Amygdala (tissue), 56 donors: ENCODE measurements at regions not wholly inside any gene's neighbourhood (a gene's known extent, or its start where the extent isn't known, plus 50 kb on each side); places are given as distances from the start of the nearest gene placed in this dataset.
"Not testable (repeated sequence)": the region's sequence is repeated elsewhere in the genome, so short reads cannot be mapped to it uniquely, and the experiment has no call there.

ENCODE experiments used
- DNase-seq, 56 donors: peaks; one replicate each; lab custom pipeline; 2025; lab: John Stamatoyannopoulos, UW

DNA sequence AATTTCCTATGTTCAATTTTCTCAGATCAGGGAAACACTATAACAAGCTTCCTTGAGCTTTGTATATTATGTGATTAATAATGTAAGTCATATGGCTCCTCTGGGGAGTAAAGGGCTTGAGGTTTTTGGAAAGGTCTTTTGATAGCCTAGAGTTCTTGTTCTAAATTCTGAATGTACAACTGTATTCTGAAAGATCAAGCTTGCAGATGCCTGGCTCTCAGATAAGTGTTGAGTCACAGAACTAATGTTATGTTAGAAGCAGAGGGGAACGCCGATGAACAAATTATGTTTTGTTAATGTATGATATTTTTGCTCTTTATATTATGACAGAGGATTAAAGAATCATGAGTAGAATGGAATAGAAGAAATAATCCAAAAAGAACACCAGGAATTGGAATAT lies 170.1 kb downstream of the RPRM start:
- no peak for DNase-seq

DNA sequence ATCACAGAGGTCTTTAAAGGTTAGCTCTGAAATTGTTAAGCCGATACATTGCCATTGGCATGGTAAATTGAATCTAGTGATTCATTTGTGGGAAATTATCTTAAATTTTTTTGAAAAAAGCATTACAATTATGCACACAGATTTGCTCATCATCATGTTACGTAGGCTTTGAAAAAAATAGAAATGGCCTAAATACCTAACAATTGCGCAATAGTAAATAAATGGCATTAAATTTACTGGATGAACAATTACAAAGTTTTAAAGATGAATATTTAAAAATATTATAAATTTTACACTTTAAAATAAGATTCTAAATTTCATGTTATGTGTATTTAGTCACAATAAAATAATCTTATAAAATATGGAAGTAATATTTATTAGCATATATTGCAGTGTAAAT lies 171.3 kb downstream of the RPRM start:
- no peak for DNase-seq

DNA sequence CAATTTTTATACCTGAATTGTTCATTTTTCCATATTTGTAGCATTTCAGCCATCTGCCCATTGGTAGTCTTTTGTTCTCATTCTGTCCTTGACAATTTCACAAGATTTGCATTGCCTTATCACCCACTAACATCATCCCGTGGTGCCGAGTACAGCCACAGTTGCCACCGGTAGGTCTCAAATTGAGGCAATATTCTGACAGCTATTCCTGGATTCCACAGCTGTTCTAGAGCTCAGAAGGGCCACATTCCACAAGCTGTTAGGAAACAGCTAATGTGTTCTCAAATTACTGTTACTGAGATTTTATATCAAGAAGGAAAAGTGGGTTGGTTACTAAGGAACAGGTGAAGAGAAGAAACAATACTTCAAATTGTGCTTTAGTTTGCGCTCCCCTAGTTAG lies 178.8 kb downstream of the RPRM start:
- DNase-seq = no peak

DNA sequence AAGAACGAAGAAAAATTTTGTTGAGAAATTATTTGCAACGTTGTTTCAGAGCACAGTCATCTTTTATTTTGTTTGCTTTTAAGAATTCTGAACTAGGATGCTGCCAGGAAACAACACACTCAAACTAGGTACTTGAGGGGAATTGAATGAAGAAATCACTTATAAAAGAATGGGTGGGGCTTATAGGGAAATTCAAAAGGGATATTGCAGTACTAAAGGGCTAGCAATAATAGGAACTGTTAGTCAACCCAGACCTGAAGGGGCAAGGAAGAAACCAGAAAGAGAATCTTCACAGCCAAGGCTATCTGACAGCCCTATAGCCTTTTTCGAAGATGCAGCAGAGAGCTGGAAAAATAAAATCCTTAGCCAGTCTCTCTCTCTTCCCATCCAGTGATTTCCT lies 179.3 kb downstream of the RPRM start:
- DNase-seq = no peak

DNA sequence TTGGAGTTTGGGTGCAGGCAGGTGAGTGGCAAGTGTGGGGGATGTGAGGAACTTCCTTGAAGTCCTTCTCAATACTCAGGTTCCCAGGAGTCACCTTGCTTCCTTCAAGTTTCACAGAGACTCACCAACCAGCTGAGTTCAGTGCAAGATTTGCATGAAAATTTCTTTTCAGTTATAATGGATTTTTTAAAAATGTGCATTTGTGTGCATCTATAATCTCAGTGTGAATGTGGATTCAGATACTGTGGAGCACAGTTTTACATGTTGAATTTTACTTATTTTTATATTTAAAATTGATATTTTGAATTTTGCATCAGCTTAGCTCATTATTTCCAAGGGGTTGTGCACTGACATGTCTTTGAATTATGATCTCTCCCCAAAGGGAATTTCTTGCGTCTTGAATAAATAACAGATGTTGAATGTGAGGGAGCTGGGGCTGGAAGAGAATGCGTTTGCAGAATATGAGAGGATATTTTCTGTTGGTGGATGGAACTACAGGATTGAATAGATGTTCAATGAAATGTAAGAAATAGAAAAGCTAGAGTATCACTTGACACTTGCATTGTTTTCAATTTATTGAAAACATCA lies 184.3 kb downstream of the RPRM start:
- DNase-seq = no peak

DNA sequence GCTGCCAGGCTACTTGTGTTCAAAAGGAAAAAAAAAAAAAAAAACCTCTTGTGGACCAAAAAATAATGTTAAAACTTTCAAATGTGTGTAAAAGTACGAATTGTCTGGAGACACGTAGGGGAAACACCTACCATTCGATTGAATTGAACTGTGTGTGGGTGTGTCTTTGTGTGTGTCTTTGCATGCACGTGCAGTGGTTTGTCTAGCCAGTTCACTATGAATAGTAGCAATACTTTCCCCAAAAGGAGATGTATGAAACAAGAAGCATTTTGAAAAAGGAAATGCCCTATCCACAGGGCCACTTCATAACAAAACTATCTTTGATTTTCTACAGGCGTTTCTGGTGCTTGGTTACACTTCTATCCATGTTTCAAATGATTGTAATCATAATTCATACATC lies 186.8 kb downstream of the RPRM start:
- no peak for DNase-seq

DNA sequence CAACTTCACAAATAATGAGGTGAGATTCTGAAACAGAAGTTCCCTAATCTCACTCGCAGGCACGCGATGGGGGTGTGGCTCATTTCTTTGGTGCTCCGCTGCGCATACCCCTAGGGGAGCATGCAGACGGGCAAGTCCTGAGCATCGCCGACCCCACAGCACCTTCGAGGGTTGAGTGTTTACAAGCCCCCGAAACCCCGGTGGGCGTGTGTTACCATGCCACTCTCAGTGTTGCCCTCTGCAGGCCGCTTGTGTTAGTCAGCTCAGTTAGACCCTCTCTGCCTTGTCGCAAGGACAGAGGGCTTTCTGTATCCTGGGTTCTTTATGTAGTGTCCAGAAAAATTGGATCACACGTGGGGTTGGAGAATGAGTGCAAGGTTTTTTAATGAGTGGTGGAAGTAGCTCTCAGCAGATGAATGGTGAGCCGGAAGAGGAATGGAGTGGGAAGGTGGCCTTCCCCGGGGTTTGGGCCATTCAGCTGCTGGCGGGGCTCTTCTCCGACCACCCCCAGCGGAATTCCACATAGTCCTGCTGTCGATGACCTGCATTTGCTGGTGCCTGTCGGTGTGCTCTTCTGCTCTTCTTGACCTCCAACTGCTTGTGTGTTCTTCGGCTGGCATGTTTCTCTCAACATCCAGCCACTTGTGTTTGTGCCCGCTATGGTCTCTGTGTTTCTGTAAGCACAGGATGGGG lies 191.3 kb downstream of the RPRM start:
- DNase-seq = peak in 1 of 56 donors; percentile 9

DNA sequence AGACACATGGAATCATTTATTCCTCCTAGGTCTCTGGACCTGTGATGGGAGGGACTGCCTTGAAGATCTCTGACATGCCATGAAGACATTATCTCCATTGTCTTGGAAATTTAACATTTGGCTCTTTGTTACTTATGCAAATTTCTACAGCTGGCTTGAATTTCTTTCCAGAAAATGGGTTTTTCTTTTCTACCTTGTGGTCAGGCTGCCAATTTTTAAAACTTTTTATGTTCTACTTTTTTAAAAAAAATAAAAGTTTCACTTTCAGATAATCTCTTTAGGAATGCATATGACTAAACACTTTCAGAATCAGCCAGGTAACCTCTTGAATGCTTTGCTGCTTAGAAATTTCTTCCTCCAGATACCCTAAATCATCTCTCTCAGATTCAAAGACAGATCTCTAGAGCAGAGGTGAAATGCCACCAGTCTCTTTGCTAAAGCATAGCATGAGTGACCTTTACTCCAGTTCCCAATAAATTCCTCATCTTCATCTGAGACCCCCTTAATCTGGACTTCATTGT lies 209.6 kb downstream of the RPRM start:
- DNase-seq = no peak

DNA sequence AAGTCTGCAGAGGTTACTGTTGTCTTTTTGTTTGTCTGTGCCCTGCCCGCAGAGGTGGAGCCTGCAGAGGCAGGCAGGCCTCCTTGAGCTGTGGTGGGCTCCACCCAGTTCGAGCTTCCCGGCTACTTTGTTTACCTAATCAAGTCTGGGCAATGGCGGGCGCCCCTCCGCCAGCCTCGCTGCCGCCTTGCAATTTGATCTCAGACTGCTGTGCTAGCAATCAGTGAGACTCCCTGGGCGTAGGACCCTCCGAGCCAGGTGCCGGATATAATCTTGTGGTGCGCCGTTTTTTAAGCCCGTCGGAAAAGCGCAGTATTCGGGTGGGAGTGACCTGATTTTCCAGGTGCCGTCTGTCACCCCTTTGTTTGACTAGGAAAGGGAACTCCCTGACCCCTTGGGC lies 221.7 kb downstream of the RPRM start:
- DNase-seq = not testable (repeated sequence)

DNA sequence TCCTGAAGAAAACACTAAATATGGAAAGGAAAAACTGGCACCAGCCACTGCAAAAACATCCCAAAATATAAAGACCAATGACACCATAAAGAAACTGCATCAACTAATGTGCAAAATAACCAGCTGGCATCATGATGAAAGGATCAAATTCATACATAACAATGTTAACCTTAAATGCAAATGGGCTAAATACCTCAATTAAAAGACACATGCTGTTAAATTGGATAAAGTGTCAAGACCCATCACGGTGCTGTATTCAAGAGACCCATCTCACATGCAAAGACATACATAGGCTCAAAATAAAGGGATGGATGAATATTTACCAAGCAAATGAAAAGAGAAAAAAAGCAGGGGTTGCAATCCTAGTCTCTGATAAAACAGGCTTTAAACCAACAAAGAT lies 231.9 kb downstream of the RPRM start:
- not testable (repeated sequence) for DNase-seq

DNA sequence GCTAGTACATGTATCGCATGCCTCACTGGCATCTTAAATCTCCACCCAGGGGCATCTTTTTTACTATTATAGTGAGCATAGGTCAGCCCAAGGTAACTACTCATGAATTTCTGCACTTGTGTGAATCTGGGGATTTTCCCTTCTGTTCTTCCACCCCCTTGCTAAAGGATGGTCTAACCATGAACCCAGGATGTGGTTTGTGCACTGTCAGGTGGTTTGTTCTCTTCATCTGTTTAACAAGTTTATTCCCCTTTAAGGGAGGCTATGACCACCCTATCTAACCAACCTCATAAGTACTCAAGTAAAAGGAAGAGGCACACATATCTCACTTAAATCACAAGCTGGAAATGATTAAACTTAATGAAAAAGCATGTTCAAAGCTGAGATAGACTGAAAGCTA lies 243.0 kb downstream of the RPRM start:
- no peak for DNase-seq

DNA sequence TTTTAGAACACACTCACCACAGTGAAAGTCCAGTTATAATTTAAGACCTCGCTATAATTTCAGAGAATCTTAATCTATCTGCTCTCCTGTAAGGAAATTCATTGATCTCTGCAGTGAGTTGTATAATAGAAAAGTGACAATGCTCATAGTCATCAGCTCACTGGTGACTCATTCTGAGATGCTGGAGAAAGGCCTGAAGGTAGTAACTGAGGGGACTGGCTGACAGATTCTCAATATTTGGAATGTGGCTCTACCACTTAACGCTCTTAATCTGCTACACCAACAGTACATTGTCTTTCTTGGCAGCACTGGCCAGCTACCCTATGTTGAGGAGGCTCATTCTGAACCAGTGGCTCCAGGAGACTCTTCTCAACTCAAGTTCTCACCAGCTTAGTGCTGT lies 246.1 kb downstream of the RPRM start:
- no peak for DNase-seq

DNA sequence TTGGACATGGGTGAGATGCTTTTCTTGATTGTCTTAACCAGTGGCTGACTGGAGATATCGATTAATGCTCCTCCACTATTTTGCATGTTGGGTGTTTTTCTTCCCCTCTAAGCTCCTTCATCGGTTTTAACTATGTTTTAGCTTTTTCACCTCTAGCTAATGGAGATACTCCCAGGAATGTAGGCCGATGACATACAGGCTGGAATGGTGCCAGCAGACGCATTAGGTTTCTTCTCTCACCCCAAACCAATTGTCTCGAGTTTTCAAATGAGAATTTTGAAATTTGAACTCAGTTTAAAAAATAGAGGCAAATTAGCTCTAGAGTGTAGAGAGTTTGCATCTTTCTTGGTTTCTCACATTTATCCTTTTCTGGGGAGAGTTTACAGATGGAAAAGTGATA lies 247.6 kb downstream of the RPRM start:
- DNase-seq = no peak

DNA sequence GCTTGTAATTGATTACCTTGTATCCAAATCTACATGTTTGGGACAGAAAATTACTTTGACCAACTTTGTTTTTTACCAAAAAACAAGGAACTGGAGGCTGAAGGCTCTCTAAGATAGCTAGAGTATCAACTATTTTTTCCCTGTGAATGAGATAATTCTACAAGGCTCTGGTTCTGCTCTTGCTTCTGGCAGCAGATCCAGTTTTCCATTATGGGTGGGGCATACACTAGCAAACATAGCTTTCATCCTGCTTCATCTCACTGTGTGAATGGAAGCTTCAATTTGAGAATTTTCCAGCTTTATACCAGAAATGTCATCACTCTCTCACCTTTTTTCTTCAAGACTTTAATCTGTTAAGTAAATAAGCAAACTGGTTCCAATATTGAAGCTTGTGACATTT lies 249.7 kb downstream of the RPRM start:
- DNase-seq = no peak

DNA sequence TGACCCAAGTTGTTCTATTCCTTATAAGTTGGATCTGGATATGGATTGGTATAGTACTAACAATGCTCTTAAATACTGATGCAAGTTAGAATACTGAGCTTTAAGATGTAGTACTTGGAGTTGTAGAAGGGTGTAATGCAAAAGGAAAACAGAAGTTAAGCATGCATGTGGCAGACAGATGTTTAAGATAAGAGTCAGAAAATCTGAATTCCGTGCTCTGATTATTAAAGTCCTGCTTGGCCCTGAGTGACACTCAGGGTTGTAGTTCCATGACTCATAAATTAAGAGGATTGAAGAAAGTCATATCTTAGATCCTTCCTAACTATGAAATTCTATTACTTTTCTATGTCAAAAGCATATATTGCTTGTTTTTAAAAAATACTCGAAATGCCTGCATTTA lies 250.6 kb downstream of the RPRM start:
- no peak for DNase-seq

DNA sequence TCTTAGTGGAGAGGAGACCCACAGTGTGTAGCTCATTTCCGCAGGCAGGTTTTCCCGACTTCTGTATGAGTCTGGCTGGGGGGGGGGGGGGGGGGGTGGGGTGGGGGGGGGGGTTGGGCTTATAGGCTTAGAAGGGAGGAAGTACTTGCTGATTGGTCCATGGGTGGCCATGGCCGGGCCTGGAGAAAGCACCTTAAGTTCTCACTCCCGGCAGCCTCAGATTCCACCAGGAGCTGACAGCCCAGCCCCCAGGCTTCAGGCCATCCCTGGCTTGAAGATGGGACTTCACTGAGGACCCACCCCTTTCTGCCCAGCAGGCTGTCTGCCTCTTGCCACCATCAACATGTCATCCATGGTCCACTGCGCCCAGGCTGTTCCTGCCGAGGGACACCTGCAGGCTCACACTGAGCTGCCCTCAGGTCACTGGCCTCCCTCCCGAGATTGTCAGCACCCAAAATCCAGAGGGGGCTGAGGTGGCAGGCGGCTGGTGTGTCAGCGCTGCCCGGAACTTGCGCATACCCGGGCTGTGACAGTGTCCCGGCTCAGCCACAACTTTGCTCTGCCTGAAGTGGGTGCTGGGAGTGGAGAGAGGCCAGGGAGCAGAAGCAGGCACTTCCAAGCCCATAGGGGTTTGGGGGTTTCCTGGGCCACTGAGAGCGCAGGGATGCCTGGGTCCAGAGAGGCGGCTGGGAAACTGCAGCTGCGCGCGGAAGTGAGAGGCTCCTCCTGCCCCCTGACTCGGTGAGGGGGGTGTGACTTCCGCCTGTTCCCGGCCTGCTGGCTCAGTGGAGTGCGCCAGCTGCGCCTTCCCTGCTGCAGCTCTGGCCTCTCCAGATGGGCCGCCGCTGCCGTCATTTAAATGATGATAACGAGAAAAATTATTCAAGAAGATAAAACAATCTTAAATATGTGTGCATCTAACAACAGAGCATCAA lies 256.1 kb downstream of the RPRM start:
- DNase-seq = no peak

DNA sequence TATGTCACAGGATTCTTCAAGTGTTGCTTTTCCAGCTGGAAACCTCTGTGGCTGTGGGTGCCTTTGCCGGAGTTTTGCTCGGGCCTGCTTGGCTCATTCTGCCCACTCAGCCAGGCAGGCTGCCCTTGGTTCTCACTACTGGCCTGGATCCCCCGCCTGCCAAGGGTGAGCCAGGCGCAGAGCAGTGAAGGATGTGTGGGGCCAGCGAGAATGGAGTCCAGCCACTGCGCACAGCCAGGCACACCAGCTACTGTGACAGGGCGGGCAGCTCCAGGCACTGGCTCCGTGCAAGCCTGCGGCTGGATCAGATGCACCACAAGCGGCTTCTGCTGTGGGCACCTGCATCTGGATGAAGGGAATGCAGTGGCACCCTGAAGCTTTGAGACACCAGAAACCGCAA lies 257.1 kb downstream of the RPRM start:
- DNase-seq = no peak

DNA sequence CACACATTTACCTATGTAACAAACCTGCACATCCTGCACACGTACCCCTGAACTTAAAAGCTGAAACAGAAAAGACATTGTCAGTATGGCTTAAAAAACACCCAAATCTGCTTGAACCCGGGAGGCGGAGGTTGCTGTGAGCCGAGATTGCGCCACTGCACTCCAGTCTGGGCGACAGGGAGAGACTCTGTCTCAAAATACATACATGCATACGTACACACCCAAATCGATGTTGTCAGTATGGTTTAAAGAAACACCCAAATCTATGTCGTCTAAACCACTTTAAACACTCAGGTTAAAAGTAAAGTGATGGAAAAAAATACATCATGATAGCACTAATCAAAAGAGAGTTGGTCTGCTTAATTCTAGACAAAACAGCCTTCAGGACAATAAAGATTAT lies 257.5 kb downstream of the RPRM start:
- no peak for DNase-seq

DNA sequence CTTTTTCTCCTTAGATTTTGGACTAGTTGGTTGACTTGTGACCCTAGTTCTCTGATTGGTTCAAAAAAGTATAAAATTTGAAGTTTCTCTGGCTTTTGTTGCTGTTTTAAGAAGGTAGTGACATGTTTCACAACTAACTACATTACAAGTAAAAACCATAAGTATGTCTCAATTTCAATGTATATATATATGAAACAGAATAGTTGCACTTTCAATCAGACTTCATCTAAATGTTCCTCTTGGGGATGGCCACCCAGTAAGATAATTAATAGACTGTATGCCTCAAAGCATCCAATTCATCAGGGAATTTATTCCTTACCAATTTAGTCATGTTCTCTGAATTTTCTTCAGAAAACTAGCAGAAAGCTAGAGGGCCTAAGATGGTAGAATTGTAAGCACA lies 259.7 kb downstream of the RPRM start:
- no peak for DNase-seq

DNA sequence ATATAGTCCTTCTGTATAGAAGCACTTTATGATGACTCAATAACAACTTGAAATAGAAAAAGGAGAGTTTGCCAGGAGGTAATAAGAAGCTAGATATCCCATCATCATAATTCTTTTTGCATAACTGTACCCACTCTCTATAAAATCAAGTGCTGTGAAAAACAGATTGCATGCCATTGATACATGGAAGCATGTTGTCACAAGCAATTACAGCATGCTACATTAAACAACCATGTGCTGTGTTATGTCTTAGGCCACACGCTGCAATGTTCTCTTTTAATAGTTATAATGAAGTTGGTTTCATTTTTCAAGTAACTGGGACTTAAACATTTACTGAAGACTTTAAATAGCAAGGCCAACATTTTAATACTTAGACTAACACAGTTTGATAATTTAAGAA lies 264.2 kb downstream of the RPRM start:
- DNase-seq = no peak

DNA sequence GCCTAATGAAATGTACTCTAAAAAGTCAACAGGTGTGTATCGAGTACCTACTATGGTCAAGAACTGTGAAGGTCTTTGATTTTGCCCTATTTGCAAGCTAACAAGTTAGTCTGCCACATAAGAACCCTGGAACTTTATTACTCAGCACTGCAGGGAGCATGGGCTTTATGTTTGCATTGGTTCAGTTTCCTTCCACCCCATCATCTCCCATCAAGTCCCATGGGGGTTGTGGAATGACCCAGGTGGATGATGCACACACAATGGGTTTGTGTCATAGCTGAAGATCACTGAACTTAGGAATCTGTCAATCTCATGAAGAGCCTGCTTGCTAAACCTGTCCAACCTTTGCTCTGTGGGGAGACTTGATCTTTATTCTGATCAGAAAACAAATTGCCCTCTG lies 265.5 kb downstream of the RPRM start:
- DNase-seq = no peak
